H54 (cell line): ENCODE measurements at regions not wholly inside any gene's neighbourhood (a gene's known extent, or its start where the extent isn't known, plus 50 kb on each side); places are given as distances from the start of the nearest gene placed in this dataset.

Experiments
- DNase-seq: peaks from one replicate; pipeline ENCODE4 v3.0.0; 2011; ENCODE audit warnings: low spot score, mixed read lengths; ENCODE audit not compliant: insufficient read length
- FAIRE-seq: peaks from 3 replicates; lab custom pipeline; 2011; peaks lifted over from hg19 to GRCh38; lab: Jason Lieb, UNC
- POLR2A ChIP-seq: IDR thresholded peaks from 2 replicates; pipeline ENCODE4 v1.6.1; 2011; ENCODE audit warnings: low read depth, mild to moderate bottlenecking, low read length

GRCh38 chr3:148223266-148223665 lies 474.4 kb upstream of the AGTR1 start:
- TF ChIP-seq POLR2A: no peak
- DNase-seq: no peak
- FAIRE-seq: no peak

DNA sequence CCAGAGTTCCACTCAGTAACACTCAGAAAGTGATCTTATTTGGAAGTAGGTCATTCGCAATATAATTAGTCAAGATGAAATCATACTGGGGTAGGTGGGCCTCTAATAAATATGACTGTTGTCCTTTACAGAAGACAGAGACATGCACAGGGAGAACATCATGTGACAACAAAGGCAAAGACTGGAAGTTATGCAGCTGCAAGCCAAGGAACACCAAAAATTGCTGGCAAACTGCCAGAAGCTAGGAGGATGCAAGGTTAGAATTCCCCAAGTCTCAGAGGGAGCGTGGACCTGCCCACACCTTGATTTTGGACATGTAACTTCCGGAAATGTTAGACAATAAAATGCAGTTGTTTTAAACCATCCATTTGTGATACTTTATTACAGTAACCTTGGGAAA lies 471.5 kb upstream of the AGTR1 start:
- FAIRE-seq: no peak
- no peak for TF ChIP-seq POLR2A
- no peak for DNase-seq

DNA sequence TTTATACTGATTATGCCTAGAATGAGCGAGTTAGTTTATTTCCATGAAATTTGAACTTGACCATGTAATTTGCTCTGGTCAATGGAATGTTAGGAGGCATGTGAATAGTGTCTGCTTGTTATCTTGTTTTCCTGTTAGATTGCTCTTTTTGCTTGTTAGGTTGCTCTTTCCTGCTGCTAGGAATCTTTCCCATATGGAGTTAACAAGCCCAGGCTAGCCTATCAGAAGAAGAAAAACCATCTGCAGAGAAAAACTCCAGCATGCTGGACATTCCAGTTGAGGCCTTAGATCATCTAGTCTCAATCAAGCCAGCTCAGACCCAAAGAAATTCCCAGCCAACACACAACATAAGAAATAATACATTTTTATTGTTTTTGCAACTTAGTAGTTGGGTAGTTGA lies 470.2 kb upstream of the AGTR1 start:
- DNase-seq (no peak), FAIRE-seq (no peak)
- no peak for TF ChIP-seq POLR2A

GRCh38 chr3:148229107-148229506 lies 468.6 kb upstream of the AGTR1 start:
- FAIRE-seq: no peak
- no peak for DNase-seq
- no peak for TF ChIP-seq POLR2A

- TF ChIP-seq POLR2A: no peak
- DNase-seq (no peak), FAIRE-seq (no peak)
These were observed 467.2 kb upstream of the AGTR1 start for GRCh38 chr3:148230473-148230872.

GRCh38 chr3:148232389-148232788 lies 465.3 kb upstream of the AGTR1 start:
- no peak for DNase-seq
- FAIRE-seq: no peak
- TF ChIP-seq POLR2A: no peak

GRCh38 chr3:148233403-148233802 lies 464.3 kb upstream of the AGTR1 start:
- DNase-seq (no peak), FAIRE-seq (no peak)
- TF ChIP-seq POLR2A: no peak

GRCh38 chr3:148234536-148234935 lies 463.2 kb upstream of the AGTR1 start:
- FAIRE-seq (no peak), DNase-seq (no peak)
- no peak for TF ChIP-seq POLR2A

GRCh38 chr3:148235566-148235965 lies 462.1 kb upstream of the AGTR1 start:
- DNase-seq: no peak
- FAIRE-seq: no peak
- TF ChIP-seq POLR2A: no peak

DNA sequence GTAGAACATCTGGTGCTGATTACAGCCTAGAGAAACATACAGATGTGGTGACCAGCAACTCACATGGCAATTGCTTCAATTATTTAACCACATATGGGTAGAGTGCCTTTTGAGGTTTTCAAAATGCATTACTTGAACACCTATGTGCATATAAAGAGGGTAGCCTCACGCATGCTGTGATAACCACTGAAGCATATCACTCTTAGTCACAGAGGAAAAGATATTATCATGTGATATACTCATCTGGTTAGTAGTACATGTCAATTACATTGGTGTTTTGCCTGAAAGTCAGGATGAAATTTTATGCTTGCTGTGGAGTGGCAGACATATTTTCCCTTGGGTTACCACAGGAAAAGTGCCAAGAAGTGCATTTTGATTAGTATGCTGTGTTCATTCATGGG lies 459.3 kb upstream of the AGTR1 start:
- FAIRE-seq: no peak
- no peak for TF ChIP-seq POLR2A

GRCh38 chr3:148240351-148240750 lies 457.4 kb upstream of the AGTR1 start:
- FAIRE-seq (no peak), DNase-seq (no peak)
- no peak for TF ChIP-seq POLR2A

More for the DNA sequence above, 459.3 kb upstream of the AGTR1 start:
- DNase-seq: no peak

DNA sequence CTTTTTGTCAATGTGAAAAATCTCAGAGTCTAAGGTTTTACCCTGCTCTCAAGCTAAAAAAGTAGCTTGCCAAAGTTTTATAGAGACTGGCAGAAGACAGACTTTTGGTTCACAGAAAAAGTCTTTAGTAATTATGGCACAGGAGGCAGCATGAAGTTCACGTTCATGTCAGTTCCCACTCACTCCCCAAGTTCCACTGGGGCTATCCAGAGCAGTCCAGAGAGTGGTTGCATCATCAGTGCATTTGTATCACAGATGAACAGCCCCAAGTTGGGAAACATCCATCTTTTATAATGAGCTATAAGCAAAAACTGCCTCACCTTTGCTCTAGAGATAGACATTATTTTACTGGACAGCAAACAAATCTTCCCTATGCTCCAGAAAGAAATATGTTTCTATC lies 454.1 kb upstream of the AGTR1 start:
- TF ChIP-seq POLR2A: no peak
- no peak for FAIRE-seq
- DNase-seq: no peak

DNA sequence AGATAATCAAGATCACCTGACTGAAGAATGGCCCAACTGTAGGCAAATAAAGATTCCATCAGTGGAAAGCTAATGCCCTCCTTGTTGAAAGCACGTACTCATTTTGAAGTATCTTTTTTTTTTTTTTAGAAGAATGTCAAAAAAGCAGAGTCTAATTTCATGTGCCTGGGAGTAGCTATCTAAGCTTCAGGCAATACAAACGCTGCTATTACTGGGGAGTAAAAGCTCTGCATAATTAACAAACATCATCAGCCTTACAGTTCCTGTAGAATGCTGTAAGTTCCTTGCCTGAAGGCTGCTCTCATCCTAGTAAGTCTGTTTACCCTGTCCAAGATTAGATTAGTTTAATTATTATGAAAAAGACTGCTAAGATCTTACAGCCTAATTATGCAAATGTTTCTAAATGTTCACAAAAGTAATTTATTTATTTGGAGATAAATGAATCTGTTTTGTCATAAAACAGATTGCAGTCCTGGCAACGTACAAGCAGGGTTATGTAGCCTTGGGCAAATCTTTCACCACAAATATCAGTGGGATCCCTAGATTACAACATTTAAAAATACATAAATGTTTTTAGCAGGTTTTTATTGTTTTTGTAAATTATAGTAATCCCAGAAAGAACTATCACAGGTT lies 451.3 kb upstream of the AGTR1 start:
- no peak for TF ChIP-seq POLR2A
- DNase-seq (no peak), FAIRE-seq (no peak)

GRCh38 chr3:148253713-148254112 lies 444.0 kb upstream of the AGTR1 start:
- FAIRE-seq (no peak), DNase-seq (no peak)
- no peak for TF ChIP-seq POLR2A

DNA sequence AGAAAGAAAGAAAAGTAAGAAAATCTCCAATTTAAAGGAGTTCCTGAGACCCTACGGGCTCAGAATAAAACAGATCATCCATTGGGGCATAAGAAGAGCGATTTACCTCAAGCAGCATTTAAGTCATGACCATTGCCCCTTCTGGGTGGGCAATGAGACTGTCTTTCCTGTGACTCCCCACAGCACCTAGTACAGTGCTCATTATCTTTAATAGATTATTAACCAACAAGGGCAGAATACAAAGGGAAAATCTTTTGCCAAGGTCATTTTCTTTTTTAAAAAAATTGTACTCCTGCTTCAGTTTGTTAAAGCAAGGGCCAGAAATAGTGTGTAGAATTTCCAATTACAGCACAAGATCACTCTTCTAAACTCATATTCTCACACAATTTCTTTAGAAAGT lies 443.3 kb upstream of the AGTR1 start:
- no peak for TF ChIP-seq POLR2A
- FAIRE-seq (no peak), DNase-seq (no peak)
